CD4-positive, alpha-beta T cell treated with Interleukin-12 subunit alpha and Interleukin-12 subunit beta, for 1 hour (primary cell): ENCODE measurements at regions not wholly inside any gene's neighbourhood (a gene's known extent, or its start where the extent isn't known, plus 50 kb on each side); places are given as distances from the start of the nearest gene placed in this dataset.
"Not testable (repeated sequence)": the region's sequence is repeated elsewhere in the genome, so short reads cannot be mapped to it uniquely, and the experiment has no call there.

Source experiments
- DNase-seq: peaks from one replicate; pipeline ENCODE4 v3.0.0-alpha.2; 2020

- DNase-seq, result no peak
Measured at GRCh38 chr6:12594530-12594893, 122.1 kb upstream of the PHACTR1 start.

- DNase-seq, result no peak
Measured at GRCh38 chr6:12595161-12595811, 121.3 kb upstream of the PHACTR1 start.

GRCh38 chr6:12596731-12597130, 119.8 kb upstream of the PHACTR1 start:
- DNase-seq, result no peak

GRCh38 chr6:12598919-12599318, 117.6 kb upstream of the PHACTR1 start:
- DNase-seq, result no peak

- no peak for DNase-seq
Measured at GRCh38 chr6:12601881-12602280, 114.7 kb upstream of the PHACTR1 start.

GRCh38 chr6:12602342-12602741, 114.2 kb upstream of the PHACTR1 start:
- no peak for DNase-seq

- DNase-seq, result no peak
Measured at GRCh38 chr6:12602951-12603672, 113.5 kb upstream of the PHACTR1 start.

GRCh38 chr6:12603673-12604049, 112.9 kb upstream of the PHACTR1 start:
- DNase-seq, result no peak

GRCh38 chr6:12605888-12606345, 110.7 kb upstream of the PHACTR1 start:
- DNase-seq, result peak; percentile 37

- DNase-seq, result no peak
Measured at GRCh38 chr6:12606616-12607015, 110.0 kb upstream of the PHACTR1 start.

- no peak for DNase-seq
Measured at GRCh38 chr6:12608016-12608860, 108.3 kb upstream of the PHACTR1 start.

- no peak for DNase-seq
Measured at GRCh38 chr6:12608874-12609273, 107.7 kb upstream of the PHACTR1 start.

- no peak for DNase-seq
Measured at GRCh38 chr6:12609751-12610150, 106.8 kb upstream of the PHACTR1 start.

- DNase-seq, result no peak
Measured at GRCh38 chr6:12610862-12611261, 105.7 kb upstream of the PHACTR1 start.

- no peak for DNase-seq
Measured at GRCh38 chr6:12613811-12614210, 102.8 kb upstream of the PHACTR1 start.

GRCh38 chr6:12614456-12614855, 102.1 kb upstream of the PHACTR1 start:
- DNase-seq, result no peak

- no peak for DNase-seq
Measured at GRCh38 chr6:12618296-12618695, 98.3 kb upstream of the PHACTR1 start.

GRCh38 chr6:12621754-12622153, 94.8 kb upstream of the PHACTR1 start:
- no peak for DNase-seq

GRCh38 chr6:12622566-12622965, 94.0 kb upstream of the PHACTR1 start:
- no peak for DNase-seq

- DNase-seq, result no peak
Measured at GRCh38 chr6:12624142-12624837, 92.3 kb upstream of the PHACTR1 start.

- DNase-seq, result no peak
Measured at GRCh38 chr6:12627053-12627452, 89.5 kb upstream of the PHACTR1 start.

GRCh38 chr6:12628327-12628726, 88.2 kb upstream of the PHACTR1 start:
- DNase-seq, result no peak

- DNase-seq, result not testable (repeated sequence)
Measured at GRCh38 chr6:12633746-12634145, 82.8 kb upstream of the PHACTR1 start.
